ENCODE measurements at regions not wholly inside any gene's neighbourhood (a gene's known extent, or its start where the extent isn't known, plus 50 kb on each side); places are given as distances from the start of the nearest gene placed in this dataset.
A peak's percentile ranks its signal among the peaks of the same experiment; 100 is the strongest.

DNA sequence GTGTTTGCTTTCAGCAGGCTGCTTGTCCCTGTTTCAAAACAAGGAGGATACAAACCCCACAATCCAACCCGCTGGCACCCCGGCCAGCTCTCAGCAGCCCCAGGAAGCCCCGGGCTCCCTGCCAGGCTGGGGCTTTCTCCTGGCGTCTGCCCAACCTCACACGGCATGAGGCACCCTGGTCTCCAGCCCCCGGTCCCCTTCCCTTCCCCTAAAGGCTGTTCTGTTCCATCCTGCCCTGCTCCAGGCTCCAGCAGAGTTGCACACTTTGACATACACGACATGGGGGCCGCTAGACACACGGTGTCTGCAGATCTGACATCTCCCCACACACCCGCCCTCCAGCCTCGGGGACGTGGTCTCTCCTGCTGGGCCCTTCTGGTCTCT lies 107.7 kb upstream of the ADRA2C start:
- 41% methylated on average over 5 of the region's 12 CpGs for WGBS (ENCODE audit: missing lambda C conversion rate)
- no peak overlapping the region for H3K4me2 ChIP-seq
- no peak for DNase-seq (ENCODE audit: low read depth in 1 of 2, low spot score in 1 of 2)
- H3K9me3 ChIP-seq, result no peaks in the 10 kb centered on the region
- no peak overlapping the region for H3K27ac ChIP-seq
- ChIA-PET CTCF (no interaction called here), POLR2A (no interaction called here)
- TF ChIP-seq EHF (CRISPR knock-in tag; IDR thresholded peaks at IDR 0.05) (no peak), EP300 (IDR thresholded peaks at IDR 0.05) (no peak), SREBF2 (IDR thresholded peaks at IDR 0.05) (no peak), CEBPB (IDR thresholded peaks at IDR 0.05) (no peak), MAZ (IDR thresholded peaks at IDR 0.05; ENCODE audit: borderline replicate concordance, low read depth, low read length) (no peak), FOSB (CRISPR knock-in tag; IDR thresholded peaks at IDR 0.05) (no peak), ZC3H11A (IDR thresholded peaks at IDR 0.05) (no peak), POLR2A (IDR thresholded peaks at IDR 0.05; ENCODE audit: low read length) (no peak), CBX2 (IDR thresholded peaks at IDR 0.05; ENCODE audit: borderline replicate concordance, low read depth) (no peak), HOXB13 (CRISPR knock-in tag; IDR thresholded peaks at IDR 0.05; ENCODE audit: low read depth) (no peak)
- TF ChIP-seq, protein P1, sequence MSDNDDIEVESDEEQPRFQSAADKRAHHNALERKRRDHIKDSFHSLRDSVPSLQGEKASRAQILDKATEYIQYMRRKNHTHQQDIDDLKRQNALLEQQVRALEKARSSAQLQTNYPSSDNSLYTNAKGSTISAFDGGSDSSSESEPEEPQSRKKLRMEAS (IDR thresholded peaks at IDR 0.05), result no peak
- TF ChIP-seq, protein P2, sequence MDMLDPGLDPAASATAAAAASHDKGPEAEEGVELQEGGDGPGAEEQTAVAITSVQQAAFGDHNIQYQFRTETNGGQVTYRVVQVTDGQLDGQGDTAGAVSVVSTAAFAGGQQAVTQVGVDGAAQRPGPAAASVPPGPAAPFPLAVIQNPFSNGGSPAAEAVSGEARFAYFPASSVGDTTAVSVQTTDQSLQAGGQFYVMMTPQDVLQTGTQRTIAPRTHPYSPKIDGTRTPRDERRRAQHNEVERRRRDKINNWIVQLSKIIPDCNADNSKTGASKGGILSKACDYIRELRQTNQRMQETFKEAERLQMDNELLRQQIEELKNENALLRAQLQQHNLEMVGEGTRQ (IDR thresholded peaks at IDR 0.05), result no peak
- TF ChIP-seq, protein P3, sequence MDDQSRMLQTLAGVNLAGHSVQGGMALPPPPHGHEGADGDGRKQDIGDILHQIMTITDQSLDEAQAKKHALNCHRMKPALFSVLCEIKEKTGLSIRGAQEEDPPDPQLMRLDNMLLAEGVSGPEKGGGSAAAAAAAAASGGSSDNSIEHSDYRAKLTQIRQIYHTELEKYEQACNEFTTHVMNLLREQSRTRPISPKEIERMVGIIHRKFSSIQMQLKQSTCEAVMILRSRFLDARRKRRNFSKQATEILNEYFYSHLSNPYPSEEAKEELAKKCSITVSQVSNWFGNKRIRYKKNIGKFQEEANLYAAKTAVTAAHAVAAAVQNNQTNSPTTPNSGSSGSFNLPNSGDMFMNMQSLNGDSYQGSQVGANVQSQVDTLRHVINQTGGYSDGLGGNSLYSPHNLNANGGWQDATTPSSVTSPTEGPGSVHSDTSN (IDR thresholded peaks at IDR 0.05), result no peak
- TF ChIP-seq, protein P4, sequence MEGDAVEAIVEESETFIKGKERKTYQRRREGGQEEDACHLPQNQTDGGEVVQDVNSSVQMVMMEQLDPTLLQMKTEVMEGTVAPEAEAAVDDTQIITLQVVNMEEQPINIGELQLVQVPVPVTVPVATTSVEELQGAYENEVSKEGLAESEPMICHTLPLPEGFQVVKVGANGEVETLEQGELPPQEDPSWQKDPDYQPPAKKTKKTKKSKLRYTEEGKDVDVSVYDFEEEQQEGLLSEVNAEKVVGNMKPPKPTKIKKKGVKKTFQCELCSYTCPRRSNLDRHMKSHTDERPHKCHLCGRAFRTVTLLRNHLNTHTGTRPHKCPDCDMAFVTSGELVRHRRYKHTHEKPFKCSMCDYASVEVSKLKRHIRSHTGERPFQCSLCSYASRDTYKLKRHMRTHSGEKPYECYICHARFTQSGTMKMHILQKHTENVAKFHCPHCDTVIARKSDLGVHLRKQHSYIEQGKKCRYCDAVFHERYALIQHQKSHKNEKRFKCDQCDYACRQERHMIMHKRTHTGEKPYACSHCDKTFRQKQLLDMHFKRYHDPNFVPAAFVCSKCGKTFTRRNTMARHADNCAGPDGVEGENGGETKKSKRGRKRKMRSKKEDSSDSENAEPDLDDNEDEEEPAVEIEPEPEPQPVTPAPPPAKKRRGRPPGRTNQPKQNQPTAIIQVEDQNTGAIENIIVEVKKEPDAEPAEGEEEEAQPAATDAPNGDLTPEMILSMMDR (IDR thresholded peaks at IDR 0.05), result no peak
- TF ChIP-seq, protein P5, sequence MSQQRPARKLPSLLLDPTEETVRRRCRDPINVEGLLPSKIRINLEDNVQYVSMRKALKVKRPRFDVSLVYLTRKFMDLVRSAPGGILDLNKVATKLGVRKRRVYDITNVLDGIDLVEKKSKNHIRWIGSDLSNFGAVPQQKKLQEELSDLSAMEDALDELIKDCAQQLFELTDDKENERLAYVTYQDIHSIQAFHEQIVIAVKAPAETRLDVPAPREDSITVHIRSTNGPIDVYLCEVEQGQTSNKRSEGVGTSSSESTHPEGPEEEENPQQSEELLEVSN (IDR thresholded peaks at IDR 0.05; ENCODE audit: borderline replicate concordance, low read depth), result no peak
- TF ChIP-seq, protein P6, sequence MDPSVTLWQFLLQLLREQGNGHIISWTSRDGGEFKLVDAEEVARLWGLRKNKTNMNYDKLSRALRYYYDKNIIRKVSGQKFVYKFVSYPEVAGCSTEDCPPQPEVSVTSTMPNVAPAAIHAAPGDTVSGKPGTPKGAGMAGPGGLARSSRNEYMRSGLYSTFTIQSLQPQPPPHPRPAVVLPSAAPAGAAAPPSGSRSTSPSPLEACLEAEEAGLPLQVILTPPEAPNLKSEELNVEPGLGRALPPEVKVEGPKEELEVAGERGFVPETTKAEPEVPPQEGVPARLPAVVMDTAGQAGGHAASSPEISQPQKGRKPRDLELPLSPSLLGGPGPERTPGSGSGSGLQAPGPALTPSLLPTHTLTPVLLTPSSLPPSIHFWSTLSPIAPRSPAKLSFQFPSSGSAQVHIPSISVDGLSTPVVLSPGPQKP (IDR thresholded peaks at IDR 0.05; ENCODE audit: low read depth, low read length), result no peak
- H3K4me3 ChIP-seq, result no peak overlapping the region
- no peak for FAIRE-seq
- no peaks in the 10 kb centered on the region for H3K4me1 ChIP-seq
- ATAC-seq, result no peak

DNA sequence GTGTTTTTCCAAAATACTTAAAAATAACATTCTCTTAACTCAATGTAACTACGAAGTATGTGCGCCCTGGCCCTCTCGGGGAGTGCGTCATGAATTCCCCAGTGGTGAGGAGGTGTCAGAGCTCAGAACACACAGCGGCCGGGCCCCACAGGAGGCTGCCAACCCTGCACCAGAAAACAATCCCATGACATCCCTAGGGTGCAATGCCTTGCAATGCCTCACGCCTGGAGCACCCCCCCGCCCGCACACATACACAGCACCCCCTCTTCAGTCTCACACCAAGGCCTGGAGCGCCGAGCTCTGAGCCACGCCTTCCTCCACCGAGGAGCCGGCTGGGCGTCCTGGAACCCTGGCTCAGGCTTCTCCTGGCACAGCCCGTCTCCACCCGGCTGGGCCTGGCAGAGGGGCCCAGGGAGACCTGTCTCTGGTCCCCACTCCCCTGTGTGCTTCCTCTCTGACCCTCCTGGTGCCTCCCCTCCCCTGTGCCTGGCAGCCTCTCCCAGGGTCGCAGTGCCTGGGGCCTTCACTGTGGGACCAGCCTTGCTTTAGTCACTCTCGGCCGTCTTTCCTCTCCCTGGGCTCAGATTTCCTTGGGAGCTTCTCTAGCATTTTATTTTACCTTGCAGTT lies 108.2 kb upstream of the ADRA2C start:
- no peak for FAIRE-seq
- no peaks in the 10 kb centered on the region for H3K9me3 ChIP-seq
- no peaks in the 10 kb centered on the region for H3K4me1 ChIP-seq
- ChIA-PET CTCF (interaction anchor here (0.7 kb wide), 1 partner anchor 1384 kb away, joined by 3 read pairs; no protein-coding TSS in a partner anchor), POLR2A (no interaction called here)
- H3K4me2 ChIP-seq, result no peak overlapping the region
- DNase-seq (ENCODE audit: low read depth in 1 of 2, low spot score in 1 of 2), result no peak
- 0 out of 6 replicates have a peak, but pooled peaks of 1 of the 2 experiments have one; percentile 21 for ATAC-seq
- no peak overlapping the region for H3K4me3 ChIP-seq
- WGBS (ENCODE audit: missing lambda C conversion rate), result 49% methylated on average over 11 of the region's 20 CpGs
- H3K27ac ChIP-seq, result no peak overlapping the region
- no peak for TF ChIP-seq POLR2A (IDR thresholded peaks at IDR 0.05; ENCODE audit: low read length)
- TF ChIP-seq JUN (IDR thresholded peaks at IDR 0.05), result no peak
- TF ChIP-seq CEBPB (IDR thresholded peaks at IDR 0.05), result no peak
- no peak for TF ChIP-seq KDM5A (IDR thresholded peaks at IDR 0.05)
- TF ChIP-seq JUNB (IDR thresholded peaks at IDR 0.05), result no peak
- TF ChIP-seq FOXS1 (CRISPR knock-in tag; IDR thresholded peaks at IDR 0.05), result no peak
- TF ChIP-seq BHLHE40 (IDR thresholded peaks at IDR 0.05; ENCODE audit: low read depth, low read length), result no peak
- no peak for TF ChIP-seq ZNF302 (CRISPR knock-in tag; IDR thresholded peaks at IDR 0.05)
- no peak for TF ChIP-seq HEYL (CRISPR knock-in tag; IDR thresholded peaks at IDR 0.05)
- no peak for TF ChIP-seq NR3C1 (IDR thresholded peaks at IDR 0.05)
- TF ChIP-seq, protein P7, sequence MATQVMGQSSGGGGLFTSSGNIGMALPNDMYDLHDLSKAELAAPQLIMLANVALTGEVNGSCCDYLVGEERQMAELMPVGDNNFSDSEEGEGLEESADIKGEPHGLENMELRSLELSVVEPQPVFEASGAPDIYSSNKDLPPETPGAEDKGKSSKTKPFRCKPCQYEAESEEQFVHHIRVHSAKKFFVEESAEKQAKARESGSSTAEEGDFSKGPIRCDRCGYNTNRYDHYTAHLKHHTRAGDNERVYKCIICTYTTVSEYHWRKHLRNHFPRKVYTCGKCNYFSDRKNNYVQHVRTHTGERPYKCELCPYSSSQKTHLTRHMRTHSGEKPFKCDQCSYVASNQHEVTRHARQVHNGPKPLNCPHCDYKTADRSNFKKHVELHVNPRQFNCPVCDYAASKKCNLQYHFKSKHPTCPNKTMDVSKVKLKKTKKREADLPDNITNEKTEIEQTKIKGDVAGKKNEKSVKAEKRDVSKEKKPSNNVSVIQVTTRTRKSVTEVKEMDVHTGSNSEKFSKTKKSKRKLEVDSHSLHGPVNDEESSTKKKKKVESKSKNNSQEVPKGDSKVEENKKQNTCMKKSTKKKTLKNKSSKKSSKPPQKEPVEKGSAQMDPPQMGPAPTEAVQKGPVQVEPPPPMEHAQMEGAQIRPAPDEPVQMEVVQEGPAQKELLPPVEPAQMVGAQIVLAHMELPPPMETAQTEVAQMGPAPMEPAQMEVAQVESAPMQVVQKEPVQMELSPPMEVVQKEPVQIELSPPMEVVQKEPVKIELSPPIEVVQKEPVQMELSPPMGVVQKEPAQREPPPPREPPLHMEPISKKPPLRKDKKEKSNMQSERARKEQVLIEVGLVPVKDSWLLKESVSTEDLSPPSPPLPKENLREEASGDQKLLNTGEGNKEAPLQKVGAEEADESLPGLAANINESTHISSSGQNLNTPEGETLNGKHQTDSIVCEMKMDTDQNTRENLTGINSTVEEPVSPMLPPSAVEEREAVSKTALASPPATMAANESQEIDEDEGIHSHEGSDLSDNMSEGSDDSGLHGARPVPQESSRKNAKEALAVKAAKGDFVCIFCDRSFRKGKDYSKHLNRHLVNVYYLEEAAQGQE (IDR thresholded peaks at IDR 0.05), result no peak
- no peak for TF ChIP-seq TP53 (CRISPR knock-in tag; IDR thresholded peaks at IDR 0.05)
- no peak for TF ChIP-seq EHF (CRISPR knock-in tag; IDR thresholded peaks at IDR 0.05)
- no peak for TF ChIP-seq MAFK (IDR thresholded peaks at IDR 0.05; ENCODE audit: partially characterized antibody)
- TF ChIP-seq HOXA7 (CRISPR knock-in tag; IDR thresholded peaks at IDR 0.05), result no peak
- no peak for TF ChIP-seq ESRRA (IDR thresholded peaks at IDR 0.05; ENCODE audit: borderline replicate concordance, low read length)

Measured in A549 (cell line).